ENCODE measurements at regions not wholly inside any gene's neighbourhood (a gene's known extent, or its start where the extent isn't known, plus 50 kb on each side); places are given as distances from the start of the nearest gene placed in this dataset.

DNA sequence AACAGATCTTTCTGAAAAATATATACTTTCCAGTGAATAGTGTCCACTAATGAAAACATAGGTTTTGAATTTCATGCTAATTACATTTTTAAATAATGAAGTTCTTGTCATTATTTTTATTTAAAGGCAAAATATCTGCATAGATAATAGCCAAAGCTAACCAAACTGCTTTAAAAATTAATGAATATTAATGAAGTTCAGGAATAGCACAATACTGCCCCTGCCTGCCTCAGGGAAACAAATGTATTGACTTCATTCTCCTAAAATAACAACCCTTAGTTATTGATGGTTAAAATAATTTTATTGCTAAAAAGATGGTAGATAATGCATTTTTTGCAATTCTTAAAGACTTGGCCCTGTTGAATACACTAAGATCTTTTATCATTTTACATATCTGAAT, 103.6 kb upstream of the SSBP2 start:
- FAIRE-seq (peak; percentile 37), DNase-seq (peak in 1 of 5 donors; percentile 19)
- no peaks in the 10 kb centered on the region for H3K36me3 ChIP-seq (ENCODE audit: control insufficient read depth in 2 of 3, insufficient read depth in 3 of 3, low read length in 3 of 3)
- no peak overlapping the region for H3K9ac ChIP-seq (ENCODE audit: low read length in 3 of 3)
- H3K4me3 ChIP-seq (ENCODE audit: low read length in 3 of 3) = no peak overlapping the region
- H3K27ac ChIP-seq (ENCODE audit: low read depth in 2 of 2, low read length in 2 of 2) = no peak overlapping the region
- intact Hi-C loops (cut with DNase I) = loop anchor here (5.0 kb wide), 1 partner anchor 102 kb away; the partner anchor contains the start of gene SSBP2
- no peaks in the 10 kb centered on the region for H3K9me3 ChIP-seq (ENCODE audit: control insufficient read depth in 2 of 3, insufficient read depth in 1 of 3, low read length in 3 of 3)
- no peaks in the 10 kb centered on the region for H3K27me3 ChIP-seq (ENCODE audit: control insufficient read depth, insufficient read depth, low read length)
- TF ChIP-seq, protein P1, sequence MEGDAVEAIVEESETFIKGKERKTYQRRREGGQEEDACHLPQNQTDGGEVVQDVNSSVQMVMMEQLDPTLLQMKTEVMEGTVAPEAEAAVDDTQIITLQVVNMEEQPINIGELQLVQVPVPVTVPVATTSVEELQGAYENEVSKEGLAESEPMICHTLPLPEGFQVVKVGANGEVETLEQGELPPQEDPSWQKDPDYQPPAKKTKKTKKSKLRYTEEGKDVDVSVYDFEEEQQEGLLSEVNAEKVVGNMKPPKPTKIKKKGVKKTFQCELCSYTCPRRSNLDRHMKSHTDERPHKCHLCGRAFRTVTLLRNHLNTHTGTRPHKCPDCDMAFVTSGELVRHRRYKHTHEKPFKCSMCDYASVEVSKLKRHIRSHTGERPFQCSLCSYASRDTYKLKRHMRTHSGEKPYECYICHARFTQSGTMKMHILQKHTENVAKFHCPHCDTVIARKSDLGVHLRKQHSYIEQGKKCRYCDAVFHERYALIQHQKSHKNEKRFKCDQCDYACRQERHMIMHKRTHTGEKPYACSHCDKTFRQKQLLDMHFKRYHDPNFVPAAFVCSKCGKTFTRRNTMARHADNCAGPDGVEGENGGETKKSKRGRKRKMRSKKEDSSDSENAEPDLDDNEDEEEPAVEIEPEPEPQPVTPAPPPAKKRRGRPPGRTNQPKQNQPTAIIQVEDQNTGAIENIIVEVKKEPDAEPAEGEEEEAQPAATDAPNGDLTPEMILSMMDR (IDR thresholded peaks at IDR 0.05; ENCODE audit: borderline replicate concordance, extremely low read depth, insufficient read depth) = peak; percentile 14
- H3K4me1 ChIP-seq (ENCODE audit: control insufficient read depth in 2 of 3, insufficient read depth in 2 of 3, low read depth in 1 of 3, low read length in 3 of 3) = peaks cover 0 to 17% (median 14%) of the 10 kb centered on the region in 3 donors

DNA sequence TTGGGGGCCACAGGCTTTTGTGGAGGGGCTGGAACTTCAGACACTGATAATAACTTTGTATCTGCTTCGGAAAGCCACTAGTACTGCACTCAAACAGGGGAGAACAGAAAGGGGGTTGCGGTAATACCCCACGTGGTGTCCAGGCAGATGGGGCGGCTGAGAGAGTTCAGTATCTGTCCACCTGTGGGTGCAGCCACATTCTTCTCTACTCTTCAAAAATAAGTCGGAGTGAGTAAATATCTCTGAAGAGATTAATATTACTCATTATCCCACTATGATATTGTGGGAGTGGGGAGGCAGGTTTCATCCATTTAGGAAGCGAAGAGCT, 102.1 kb upstream of the SSBP2 start:
- peak overlapping the region in 1 of 3 donors; percentile 25 for H3K9ac ChIP-seq (ENCODE audit: low read length in 3 of 3)

DNA sequence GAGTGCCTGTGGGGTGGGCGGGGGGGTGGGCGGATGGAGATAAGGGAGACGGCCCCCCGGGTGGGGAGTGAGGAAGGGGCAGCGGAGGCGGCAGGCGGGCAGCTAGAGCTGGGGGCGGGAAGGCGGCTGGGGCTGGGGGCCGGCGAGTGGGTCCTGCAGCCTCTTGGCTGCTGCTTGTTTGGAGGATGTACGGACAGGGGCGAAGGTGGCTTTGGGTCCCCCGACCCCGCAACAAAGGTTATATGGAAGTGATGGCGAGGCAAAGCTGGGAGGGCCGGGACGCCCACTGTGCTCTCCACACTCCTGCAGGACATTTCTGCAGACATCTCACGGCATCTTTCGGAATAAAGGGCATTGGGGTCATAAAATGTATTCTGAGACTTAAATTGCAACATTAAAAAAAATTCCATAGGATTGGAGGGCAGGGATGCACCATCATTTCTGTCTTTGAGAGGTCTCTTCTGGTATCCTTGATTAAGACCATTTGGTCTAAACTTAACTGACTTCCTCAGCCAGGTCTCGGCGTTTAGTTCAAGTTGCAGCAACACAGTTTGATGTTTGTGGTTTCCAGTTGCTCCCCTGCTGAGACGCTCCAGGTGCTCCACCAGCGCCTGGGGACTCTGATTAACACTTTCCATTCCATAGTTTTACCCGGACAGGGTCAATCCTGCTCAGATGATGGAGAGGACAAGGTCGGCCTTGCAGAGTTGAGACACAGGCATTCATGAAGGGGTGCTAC, 101.6 kb upstream of the SSBP2 start:
- H3K4me3 ChIP-seq (ENCODE audit: low read length in 3 of 3) = peak overlapping the region; percentile 35 to 74 (median 59)
- intact Hi-C loops (cut with DNase I) = loop anchor here (5.0 kb wide), 1 partner anchor 100 kb away; the partner anchor contains the start of gene SSBP2
- H3K4me1 ChIP-seq (ENCODE audit: control insufficient read depth in 2 of 3, insufficient read depth in 2 of 3, low read depth in 1 of 3, low read length in 3 of 3) = peaks cover 0 to 24% (median 19%) of the 10 kb centered on the region in 3 donors
- peak overlapping the region; percentile 21 to 37 (median 25) for H3K9ac ChIP-seq (ENCODE audit: low read length in 3 of 3)
- H3K27ac ChIP-seq (ENCODE audit: low read depth in 2 of 2, low read length in 2 of 2) = peak overlapping the region; percentile 25 to 35
- H3K27me3 ChIP-seq (ENCODE audit: control insufficient read depth, insufficient read depth, low read length) = no peaks in the 10 kb centered on the region
- H3K36me3 ChIP-seq (ENCODE audit: control insufficient read depth in 2 of 3, insufficient read depth in 3 of 3, low read length in 3 of 3) = no peaks in the 10 kb centered on the region
- no peaks in the 10 kb centered on the region for H3K9me3 ChIP-seq (ENCODE audit: control insufficient read depth in 2 of 3, insufficient read depth in 1 of 3, low read length in 3 of 3)
- TF ChIP-seq, protein P1 (IDR thresholded peaks at IDR 0.05; ENCODE audit: borderline replicate concordance, extremely low read depth, insufficient read depth) = no peak
- DNase-seq (peak; percentile 55 to 86 (median 80)), FAIRE-seq (no peak)

More for the DNA sequence above, 102.1 kb upstream of the SSBP2 start:
- Histone ChIP-seq H3K9me3 (ENCODE audit: control insufficient read depth in 2 of 3, insufficient read depth in 1 of 3, low read length in 3 of 3) (no peaks in the 10 kb centered on the region), H3K4me1 (ENCODE audit: control insufficient read depth in 2 of 3, insufficient read depth in 2 of 3, low read depth in 1 of 3, low read length in 3 of 3) (peaks cover 0 to 20% (median 19%) of the 10 kb centered on the region in 3 donors), H3K27me3 (ENCODE audit: control insufficient read depth, insufficient read depth, low read length) (no peaks in the 10 kb centered on the region), H3K27ac (ENCODE audit: low read depth in 2 of 2, low read length in 2 of 2) (peak overlapping the region in 1 of 2 donors; percentile 25), H3K4me3 (ENCODE audit: low read length in 3 of 3) (peak overlapping the region in 2 of 3 donors; percentile 35 to 59), H3K36me3 (ENCODE audit: control insufficient read depth in 2 of 3, insufficient read depth in 3 of 3, low read length in 3 of 3) (no peaks in the 10 kb centered on the region)
- intact Hi-C loops (cut with DNase I) = loop anchor here (5.0 kb wide), 1 partner anchor 101 kb away; the partner anchor contains the start of gene SSBP2
- peak in 1 of 5 donors; percentile 65 for DNase-seq
- no peak for FAIRE-seq
- TF ChIP-seq, protein P1 (IDR thresholded peaks at IDR 0.05; ENCODE audit: borderline replicate concordance, extremely low read depth, insufficient read depth) = no peak

All from kidney (tissue), 13 donors.